Karpas-422 (cell line): ENCODE measurements at regions not wholly inside any gene's neighbourhood (a gene's known extent, or its start where the extent isn't known, plus 50 kb on each side); places are given as distances from the start of the nearest gene placed in this dataset.

ENCODE experiments used
- DNase-seq: peaks from one replicate; pipeline ENCODE4 v3.0.0-alpha.2; 2015
- H2AFZ ChIP-seq: fragments of 200-600 bp; sonication (generic); 2 replicates; pipeline ENCODE4 v1.6.1; 2014; ENCODE audit warnings: antibody characterized with exemption, low read length, mixed read lengths
- H3K27ac ChIP-seq: fragments of 200-600 bp; sonication (generic); 2 replicates; pipeline ENCODE4 v1.5.1; 2014; ENCODE audit warnings: mild to moderate bottlenecking, low read length, moderate library complexity
- H3K27me3 ChIP-seq: fragments of 200-600 bp; sonication (generic); 2 replicates; pipeline ENCODE4 v1.6.1; 2014; ENCODE audit warnings: low read length, mixed read lengths
- H3K36me3 ChIP-seq: fragments of 200-600 bp; sonication (generic); 2 replicates; pipeline ENCODE4 v1.6.1; 2014; ENCODE audit warnings: low read length, mixed read lengths; ENCODE audit not compliant: insufficient read depth
- H3K4me1 ChIP-seq: fragments of 200-600 bp; sonication (generic); 2 replicates; pipeline ENCODE4 v1.6.1; 2014; ENCODE audit warnings: mild to moderate bottlenecking, low read length, mixed read lengths
- H3K4me2 ChIP-seq: fragments of 200-600 bp; sonication (generic); 2 replicates; pipeline ENCODE4 v1.6.1; 2014; ENCODE audit warnings: low read length, low read depth, mild to moderate bottlenecking; ENCODE audit not compliant: poor library complexity, severe bottlenecking
- H3K4me3 ChIP-seq: fragments of 200-600 bp; sonication (generic); 2 replicates; pipeline ENCODE4 v1.5.1; 2014; ENCODE audit warnings: mild to moderate bottlenecking, antibody characterized with exemption, low read length, mixed read lengths
- H3K79me2 ChIP-seq: fragments of 200-600 bp; sonication (generic); 2 replicates; pipeline ENCODE4 v1.6.1; 2014; ENCODE audit warnings: mild to moderate bottlenecking, low read length, mixed read lengths
- H3K9ac ChIP-seq: fragments of 200-600 bp; sonication (generic); 2 replicates; pipeline ENCODE4 v1.6.0; 2014; ENCODE audit warnings: low read length
- H3K9me2 ChIP-seq: fragments of 200-600 bp; sonication (generic), shearing (Covaris generic); replicated peaks from 2 replicates; pipeline ENCODE4 v1.6.0; 2014; ENCODE audit warnings: mild to moderate bottlenecking, low read length, moderate library complexity; ENCODE audit not compliant: insufficient read depth
- H3K9me3 ChIP-seq: fragments of 300-700, 200-600 bp; sonication (generic); 2 replicates; pipeline ENCODE4 v1.6.1; 2014; ENCODE audit warnings: low read length, mixed read lengths
- H4K20me1 ChIP-seq: fragments of 200-600 bp; sonication (generic); 2 replicates; pipeline ENCODE4 v1.6.1; 2014; ENCODE audit warnings: mild to moderate bottlenecking, antibody characterized with exemption, low read length, low read depth; ENCODE audit not compliant: insufficient read depth

DNA sequence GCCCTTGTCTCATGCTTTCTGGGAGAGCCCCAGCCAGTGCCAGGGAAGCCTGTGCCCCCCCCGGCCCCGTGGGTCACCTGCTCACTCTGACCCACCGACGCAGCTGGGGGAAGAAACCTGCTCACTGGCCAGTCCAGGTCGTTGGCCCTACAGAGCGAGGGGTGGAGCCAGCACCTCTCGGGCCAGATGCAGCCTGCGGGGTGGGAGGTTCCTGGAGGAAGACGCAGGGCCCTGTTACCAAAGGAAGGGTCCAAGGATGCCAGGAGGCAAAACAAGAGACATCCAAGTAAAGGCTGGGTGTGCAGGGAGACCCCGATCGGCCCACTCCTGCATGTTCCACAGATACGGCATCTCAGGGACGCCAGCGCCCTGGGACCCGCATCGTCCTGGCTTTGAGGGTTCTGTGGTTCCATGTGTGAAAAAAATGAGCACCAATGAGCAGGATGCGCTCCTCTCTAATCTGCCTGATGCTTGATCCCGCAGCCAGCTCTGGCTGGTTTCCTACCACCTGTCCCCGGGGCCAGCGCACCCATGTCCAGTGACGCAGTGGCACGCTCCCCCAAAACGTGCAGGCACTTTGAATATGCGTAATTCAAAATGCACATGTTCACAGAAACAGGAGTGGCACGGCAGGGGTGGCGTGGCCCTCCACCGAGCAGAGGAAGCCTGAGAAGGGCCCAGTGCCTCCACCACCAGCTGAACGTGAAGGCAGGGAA, 66.0 kb upstream of the GALNT9 start:
- H3K27ac ChIP-seq, result no peak overlapping the region
- no peaks in the 10 kb centered on the region for H4K20me1 ChIP-seq
- H3K79me2 ChIP-seq, result no peaks in the 10 kb centered on the region
- H3K4me1 ChIP-seq, result no peaks in the 10 kb centered on the region
- no peaks in the 10 kb centered on the region for H3K9me2 ChIP-seq
- H3K4me2 ChIP-seq, result no peak overlapping the region
- H3K27me3 ChIP-seq, result no peaks in the 10 kb centered on the region
- no peak for DNase-seq
- H3K36me3 ChIP-seq, result no peaks in the 10 kb centered on the region
- no peak overlapping the region for H2AFZ ChIP-seq
- no peaks in the 10 kb centered on the region for H3K9me3 ChIP-seq
- no peak overlapping the region for H3K4me3 ChIP-seq
- H3K9ac ChIP-seq, result no peak overlapping the region

- H2AFZ ChIP-seq, result no peak overlapping the region
- H3K4me3 ChIP-seq, result no peak overlapping the region
- no peaks in the 10 kb centered on the region for H3K27me3 ChIP-seq
- H3K4me2 ChIP-seq, result no peak overlapping the region
- no peak for DNase-seq
- no peaks in the 10 kb centered on the region for H3K9me2 ChIP-seq
- H4K20me1 ChIP-seq, result no peaks in the 10 kb centered on the region
- no peaks in the 10 kb centered on the region for H3K79me2 ChIP-seq
- no peak overlapping the region for H3K9ac ChIP-seq
- no peaks in the 10 kb centered on the region for H3K9me3 ChIP-seq
- no peaks in the 10 kb centered on the region for H3K36me3 ChIP-seq
- no peak overlapping the region for H3K27ac ChIP-seq
- no peaks in the 10 kb centered on the region for H3K4me1 ChIP-seq
These were observed 64.9 kb upstream of the GALNT9 start for GRCh38 chr12:132393991-132394949.

DNA sequence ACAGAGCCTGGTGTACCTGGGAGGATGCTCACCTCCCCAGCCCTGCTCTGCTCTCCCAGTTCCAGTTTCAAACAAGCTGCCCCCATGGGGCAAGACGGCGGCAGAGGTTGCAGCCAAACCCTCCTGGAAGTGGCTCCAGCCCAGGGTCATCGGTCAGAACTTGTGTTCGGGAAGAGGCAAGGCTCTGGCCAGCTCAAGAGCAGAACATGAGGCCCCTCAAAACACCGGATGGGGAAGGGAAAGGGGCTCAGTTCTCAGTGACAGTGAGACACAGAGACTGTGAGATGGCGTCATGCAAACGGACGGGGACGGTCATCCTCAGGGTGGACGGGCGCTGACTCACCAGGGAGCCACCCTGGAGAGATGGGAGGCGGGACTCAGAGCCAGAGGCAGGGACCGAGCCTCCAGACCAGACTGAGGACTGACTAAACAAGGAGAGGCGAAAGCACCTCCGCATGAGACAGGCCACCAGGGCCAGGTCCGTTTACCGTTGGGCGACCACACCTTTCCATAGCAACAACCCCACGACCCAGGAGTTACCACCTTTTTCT, 63.9 kb upstream of the GALNT9 start:
- Histone ChIP-seq H3K4me2 (no peak overlapping the region), H2AFZ (no peak overlapping the region), H3K4me3 (no peak overlapping the region), H3K27me3 (no peaks in the 10 kb centered on the region), H3K4me1 (no peaks in the 10 kb centered on the region), H3K9ac (no peak overlapping the region), H3K9me3 (no peaks in the 10 kb centered on the region), H4K20me1 (no peaks in the 10 kb centered on the region), H3K9me2 (no peaks in the 10 kb centered on the region), H3K36me3 (no peaks in the 10 kb centered on the region), H3K79me2 (no peaks in the 10 kb centered on the region), H3K27ac (no peak overlapping the region)
- no peak for DNase-seq

DNA sequence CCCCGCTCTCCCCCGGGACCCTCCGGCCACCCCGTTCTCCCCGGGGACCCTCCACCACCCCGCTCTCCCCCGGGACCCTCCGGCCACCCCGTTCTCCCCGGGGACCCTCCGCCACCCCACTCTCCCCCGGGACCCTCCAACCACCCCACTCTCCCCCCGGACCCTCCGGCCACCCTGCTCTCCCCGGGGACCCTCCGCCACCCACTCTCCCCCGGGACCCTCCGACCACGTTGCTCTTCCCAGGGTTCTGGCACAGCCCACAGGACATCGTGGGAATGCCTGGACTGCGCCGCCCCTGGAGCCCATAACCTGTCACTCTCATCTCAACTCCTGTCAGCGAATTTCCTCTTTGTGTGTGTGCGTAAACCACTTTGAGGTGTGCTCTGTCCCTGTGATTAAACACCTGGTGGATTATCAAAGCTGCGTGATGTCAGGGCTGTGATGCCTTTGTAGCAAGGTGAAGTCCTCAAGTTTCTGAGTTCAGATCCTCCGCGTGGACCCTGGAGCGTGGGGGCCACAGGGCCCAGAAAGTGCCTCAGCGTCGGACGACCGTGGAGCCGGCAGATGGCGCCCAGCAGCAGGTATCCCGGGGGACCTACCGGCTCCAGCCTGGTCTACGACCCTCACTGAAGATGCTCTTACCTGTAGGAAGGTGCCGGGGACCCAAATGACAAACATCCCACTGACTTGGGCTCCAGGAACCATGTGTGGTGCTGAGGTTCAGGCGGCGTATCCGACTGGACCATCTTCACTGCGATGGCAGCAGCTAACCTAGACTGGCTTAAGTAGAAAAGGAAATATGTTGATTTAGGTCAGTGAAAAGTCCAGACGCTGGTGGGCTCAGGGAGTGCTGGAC, 63.2 kb upstream of the GALNT9 start:
- Histone ChIP-seq H3K9me3 (no peaks in the 10 kb centered on the region), H3K9me2 (no peaks in the 10 kb centered on the region), H3K79me2 (no peaks in the 10 kb centered on the region), H4K20me1 (no peaks in the 10 kb centered on the region), H3K27ac (no peak overlapping the region), H3K4me2 (no peak overlapping the region), H3K36me3 (no peaks in the 10 kb centered on the region), H3K4me3 (no peak overlapping the region), H3K4me1 (no peaks in the 10 kb centered on the region), H3K9ac (no peak overlapping the region), H3K27me3 (no peaks in the 10 kb centered on the region), H2AFZ (no peak overlapping the region)
- no peak for DNase-seq

- no peaks in the 10 kb centered on the region for H4K20me1 ChIP-seq
- H3K27ac ChIP-seq, result no peak overlapping the region
- no peak for DNase-seq
- H3K9ac ChIP-seq, result no peak overlapping the region
- H3K4me2 ChIP-seq, result no peak overlapping the region
- H2AFZ ChIP-seq, result no peak overlapping the region
- H3K9me3 ChIP-seq, result no peaks in the 10 kb centered on the region
- H3K79me2 ChIP-seq, result no peaks in the 10 kb centered on the region
- no peak overlapping the region for H3K4me3 ChIP-seq
- no peaks in the 10 kb centered on the region for H3K4me1 ChIP-seq
- H3K27me3 ChIP-seq, result no peaks in the 10 kb centered on the region
- no peaks in the 10 kb centered on the region for H3K36me3 ChIP-seq
- H3K9me2 ChIP-seq, result no peaks in the 10 kb centered on the region
These were observed 62.1 kb upstream of the GALNT9 start for GRCh38 chr12:132391326-132392041.

DNA sequence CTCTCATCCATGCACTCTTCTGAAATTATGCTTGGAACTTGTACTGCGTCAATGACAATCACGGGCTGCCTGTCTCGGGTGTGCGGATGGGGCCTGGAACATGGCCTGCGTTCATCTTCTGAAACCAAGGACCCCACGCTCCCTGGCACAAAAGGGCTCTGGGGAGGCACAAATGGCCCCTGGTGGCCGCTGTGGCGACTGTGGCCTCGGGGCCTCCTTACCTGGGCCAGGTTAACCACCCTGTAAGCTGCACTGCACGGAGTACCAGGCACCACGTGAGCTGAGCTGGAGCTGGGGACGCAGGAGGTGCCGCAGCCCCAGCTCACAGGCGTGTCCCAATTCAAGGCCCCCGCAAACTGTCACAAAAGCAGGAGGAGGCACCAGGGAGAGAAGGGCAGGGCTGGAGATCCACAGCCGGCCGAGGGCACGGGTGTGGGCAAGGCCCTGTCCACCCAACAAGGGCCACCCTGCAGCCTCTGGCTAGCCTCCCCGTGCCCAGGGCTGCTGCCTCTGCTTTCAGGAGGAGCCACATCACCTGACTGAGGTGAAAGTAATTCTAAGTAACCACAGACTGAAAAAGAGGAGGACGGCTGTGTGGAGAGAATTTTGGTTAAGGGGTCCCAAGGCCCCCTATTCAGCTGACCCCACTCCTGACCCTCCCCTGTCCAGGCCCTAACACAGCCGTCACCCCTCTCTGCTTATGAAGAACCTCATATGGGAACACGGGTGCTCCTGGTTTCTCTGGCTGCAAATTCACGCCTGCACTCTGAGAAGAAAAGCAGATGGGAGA, 61.1 kb upstream of the GALNT9 start:
- H3K9ac ChIP-seq, result no peak overlapping the region
- no peak overlapping the region for H2AFZ ChIP-seq
- no peaks in the 10 kb centered on the region for H3K9me3 ChIP-seq
- no peaks in the 10 kb centered on the region for H4K20me1 ChIP-seq
- H3K4me1 ChIP-seq, result no peaks in the 10 kb centered on the region
- no peaks in the 10 kb centered on the region for H3K79me2 ChIP-seq
- no peak overlapping the region for H3K27ac ChIP-seq
- no peaks in the 10 kb centered on the region for H3K27me3 ChIP-seq
- no peak overlapping the region for H3K4me2 ChIP-seq
- no peaks in the 10 kb centered on the region for H3K9me2 ChIP-seq
- DNase-seq, result no peak
- no peaks in the 10 kb centered on the region for H3K36me3 ChIP-seq
- H3K4me3 ChIP-seq, result no peak overlapping the region
